Adrenal gland (tissue), 5 donors: ENCODE measurements at regions not wholly inside any gene's neighbourhood (a gene's known extent, or its start where the extent isn't known, plus 50 kb on each side); places are given as distances from the start of the nearest gene placed in this dataset.

Experiments used
- POLR2A ChIP-seq, 2 donors: fragments of 450-650 bp; IDR thresholded peaks; one replicate each; pipeline ENCODE4 v1.6.1; 2017; ENCODE audit warnings: antibody characterized with exemption in 2 of 2, mild to moderate bottlenecking in 2 of 2, moderate library complexity in 1 of 2
- TF ChIP-seq, protein P1 (sequence below), 6 experiments: fragments of 450-650 bp in 4 of 6; fragments of 200-600 bp in 2 of 6; sonication (generic) in 1 of 6; IDR thresholded peaks; 1 replicate in 5 of 6; 2 replicates in 1 of 6; pipeline versions ENCODE4 v1.5.1 to v1.8.0; 2016 to 2021; ENCODE audit warnings: antibody characterized with exemption in 6 of 6, mild to moderate bottlenecking in 2 of 6, moderate library complexity in 1 of 6
- donor health status: DM: no; HTN: no; CAD: no.

DNA sequence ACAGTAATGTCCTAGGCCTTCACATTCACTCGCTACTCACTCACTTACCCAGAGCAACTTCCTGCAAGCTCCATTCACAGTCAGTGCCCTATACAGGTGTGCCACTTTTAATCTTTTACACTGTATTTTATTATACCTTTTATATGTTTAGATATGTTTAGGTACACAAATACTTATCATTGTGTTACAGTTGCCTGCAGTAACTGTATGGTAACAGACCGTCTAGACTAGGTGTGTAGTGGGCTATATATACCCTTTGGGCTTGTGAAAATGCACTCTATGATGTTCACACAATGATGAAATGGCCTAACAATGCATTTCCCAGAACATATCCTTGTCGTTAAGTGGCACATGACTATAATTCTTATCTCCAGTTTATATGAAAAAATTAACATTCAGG, 204.5 kb upstream of the HMCN1 start:
- TF ChIP-seq POLR2A (IDR thresholded peaks at IDR 0.05), result no peak
- TF ChIP-seq, protein P1, sequence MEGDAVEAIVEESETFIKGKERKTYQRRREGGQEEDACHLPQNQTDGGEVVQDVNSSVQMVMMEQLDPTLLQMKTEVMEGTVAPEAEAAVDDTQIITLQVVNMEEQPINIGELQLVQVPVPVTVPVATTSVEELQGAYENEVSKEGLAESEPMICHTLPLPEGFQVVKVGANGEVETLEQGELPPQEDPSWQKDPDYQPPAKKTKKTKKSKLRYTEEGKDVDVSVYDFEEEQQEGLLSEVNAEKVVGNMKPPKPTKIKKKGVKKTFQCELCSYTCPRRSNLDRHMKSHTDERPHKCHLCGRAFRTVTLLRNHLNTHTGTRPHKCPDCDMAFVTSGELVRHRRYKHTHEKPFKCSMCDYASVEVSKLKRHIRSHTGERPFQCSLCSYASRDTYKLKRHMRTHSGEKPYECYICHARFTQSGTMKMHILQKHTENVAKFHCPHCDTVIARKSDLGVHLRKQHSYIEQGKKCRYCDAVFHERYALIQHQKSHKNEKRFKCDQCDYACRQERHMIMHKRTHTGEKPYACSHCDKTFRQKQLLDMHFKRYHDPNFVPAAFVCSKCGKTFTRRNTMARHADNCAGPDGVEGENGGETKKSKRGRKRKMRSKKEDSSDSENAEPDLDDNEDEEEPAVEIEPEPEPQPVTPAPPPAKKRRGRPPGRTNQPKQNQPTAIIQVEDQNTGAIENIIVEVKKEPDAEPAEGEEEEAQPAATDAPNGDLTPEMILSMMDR (IDR thresholded peaks at IDR 0.05), result no peak
